ENCODE measurements at regions not wholly inside any gene's neighbourhood (a gene's known extent, or its start where the extent isn't known, plus 50 kb on each side); places are given as distances from the start of the nearest gene placed in this dataset.

DNA sequence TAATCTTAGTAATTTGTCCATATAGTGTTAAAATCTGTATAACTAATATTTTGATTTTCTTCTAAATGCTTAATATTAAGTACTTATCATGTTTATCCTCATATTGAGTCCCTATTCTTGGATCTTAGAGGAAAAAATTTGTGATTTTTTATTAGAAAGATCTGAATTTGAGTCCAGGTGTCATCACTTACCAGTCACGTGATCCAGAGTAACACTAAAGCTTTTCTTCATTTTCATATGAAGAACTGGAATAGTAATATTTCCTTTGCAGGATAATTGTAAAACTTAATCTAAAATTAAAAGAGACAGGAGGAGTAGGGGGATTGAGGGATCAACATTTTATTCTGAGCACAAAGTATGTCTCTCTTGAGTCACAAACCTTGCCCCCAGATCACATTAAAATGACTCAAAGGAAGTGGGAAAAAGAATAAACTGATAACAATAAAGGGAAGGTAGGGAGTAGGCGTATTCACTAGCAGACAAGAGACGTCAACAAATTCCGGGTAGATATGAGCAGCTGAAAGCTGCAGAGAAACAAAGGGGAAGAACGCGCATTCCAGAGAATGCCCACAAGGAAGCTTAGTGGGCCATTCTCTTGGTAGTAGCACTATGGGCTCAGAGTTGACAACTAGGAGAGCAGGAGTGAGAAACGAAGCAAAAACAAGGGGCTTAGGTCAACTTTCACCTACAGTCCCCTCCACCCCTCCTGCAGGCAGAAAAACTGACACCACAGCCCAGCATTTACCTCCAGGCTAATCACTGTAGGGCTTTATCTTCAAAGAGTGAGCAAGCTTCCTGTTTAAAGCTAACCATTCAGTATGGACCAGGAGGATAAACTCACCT, 123.1 kb downstream of the SPRY2 start:
- ATAC-seq (ENCODE audit: low FRiP score) (no peak), DNase-seq (ENCODE audit: low spot score) (no peak)
- TF ChIP-seq, protein P1, sequence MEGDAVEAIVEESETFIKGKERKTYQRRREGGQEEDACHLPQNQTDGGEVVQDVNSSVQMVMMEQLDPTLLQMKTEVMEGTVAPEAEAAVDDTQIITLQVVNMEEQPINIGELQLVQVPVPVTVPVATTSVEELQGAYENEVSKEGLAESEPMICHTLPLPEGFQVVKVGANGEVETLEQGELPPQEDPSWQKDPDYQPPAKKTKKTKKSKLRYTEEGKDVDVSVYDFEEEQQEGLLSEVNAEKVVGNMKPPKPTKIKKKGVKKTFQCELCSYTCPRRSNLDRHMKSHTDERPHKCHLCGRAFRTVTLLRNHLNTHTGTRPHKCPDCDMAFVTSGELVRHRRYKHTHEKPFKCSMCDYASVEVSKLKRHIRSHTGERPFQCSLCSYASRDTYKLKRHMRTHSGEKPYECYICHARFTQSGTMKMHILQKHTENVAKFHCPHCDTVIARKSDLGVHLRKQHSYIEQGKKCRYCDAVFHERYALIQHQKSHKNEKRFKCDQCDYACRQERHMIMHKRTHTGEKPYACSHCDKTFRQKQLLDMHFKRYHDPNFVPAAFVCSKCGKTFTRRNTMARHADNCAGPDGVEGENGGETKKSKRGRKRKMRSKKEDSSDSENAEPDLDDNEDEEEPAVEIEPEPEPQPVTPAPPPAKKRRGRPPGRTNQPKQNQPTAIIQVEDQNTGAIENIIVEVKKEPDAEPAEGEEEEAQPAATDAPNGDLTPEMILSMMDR (IDR thresholded peaks at IDR 0.05): no peak

DNA sequence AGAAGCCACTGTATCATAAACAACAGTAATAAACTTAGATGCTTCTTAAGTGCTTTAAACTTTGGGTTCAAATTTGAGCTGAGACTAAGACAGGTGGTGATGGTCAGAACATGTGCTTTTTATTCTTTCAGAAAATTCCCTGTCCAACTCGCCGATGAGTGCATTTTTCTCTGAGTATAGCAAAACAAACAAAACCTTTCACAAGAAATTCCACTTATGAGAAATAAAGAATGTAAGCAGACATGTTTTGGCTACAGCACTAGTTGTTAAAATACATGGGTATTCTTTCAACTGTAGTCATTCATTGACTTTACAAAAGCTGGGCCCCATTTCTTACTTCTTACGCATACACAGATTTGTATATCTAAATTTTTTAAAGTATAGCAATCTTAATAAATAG, 125.6 kb downstream of the SPRY2 start:
- TF ChIP-seq, protein P1 (IDR thresholded peaks at IDR 0.05): no peak
- ATAC-seq (ENCODE audit: low FRiP score): no peak
- DNase-seq (ENCODE audit: low spot score): no peak

DNA sequence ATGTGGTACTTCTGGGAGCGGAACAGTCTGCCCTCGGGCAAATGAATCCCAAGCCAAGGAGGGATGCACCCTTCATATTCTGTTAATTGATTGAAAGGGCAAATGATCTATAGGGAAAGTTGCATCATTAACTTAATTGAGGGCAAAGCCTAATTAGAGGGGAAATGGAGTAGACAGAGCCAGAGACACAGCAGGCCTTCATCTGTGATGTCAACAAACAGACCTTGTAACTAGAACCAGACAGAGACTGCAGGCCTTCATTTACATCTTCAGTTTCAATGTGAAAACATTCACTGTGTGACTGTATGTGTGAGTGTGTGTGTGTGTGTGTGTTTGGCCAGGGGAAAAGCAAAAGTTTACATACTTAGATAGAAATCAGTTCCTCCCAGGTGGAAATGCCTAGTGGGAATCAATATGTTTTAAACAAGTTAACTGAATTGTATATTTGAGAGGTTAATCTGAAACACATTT, 126.4 kb downstream of the SPRY2 start:
- no peak for ATAC-seq (ENCODE audit: low FRiP score)
- TF ChIP-seq, protein P1 (IDR thresholded peaks at IDR 0.05): no peak
- no peak for DNase-seq (ENCODE audit: low spot score)

DNA sequence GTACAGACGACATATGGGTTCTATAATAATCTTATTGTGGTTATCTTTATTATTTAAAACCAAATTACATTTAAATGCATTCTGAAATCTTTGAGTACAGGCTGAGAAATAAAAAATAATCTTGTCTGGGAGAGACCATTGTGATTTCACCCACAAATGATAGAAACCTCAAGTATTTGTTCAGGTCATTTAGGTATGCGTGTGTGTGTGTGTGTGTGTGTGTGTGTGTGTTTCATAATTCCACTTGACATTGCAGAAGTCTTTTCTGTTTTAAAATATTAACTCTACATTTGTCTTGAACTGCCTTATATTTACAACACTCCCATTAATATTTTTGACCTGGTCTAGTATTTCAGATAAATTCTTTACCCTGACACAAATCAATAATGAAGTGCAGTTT, 126.9 kb downstream of the SPRY2 start:
- ATAC-seq (ENCODE audit: low FRiP score) (no peak), DNase-seq (ENCODE audit: low spot score) (no peak)
- TF ChIP-seq, protein P1 (IDR thresholded peaks at IDR 0.05): no peak

DNA sequence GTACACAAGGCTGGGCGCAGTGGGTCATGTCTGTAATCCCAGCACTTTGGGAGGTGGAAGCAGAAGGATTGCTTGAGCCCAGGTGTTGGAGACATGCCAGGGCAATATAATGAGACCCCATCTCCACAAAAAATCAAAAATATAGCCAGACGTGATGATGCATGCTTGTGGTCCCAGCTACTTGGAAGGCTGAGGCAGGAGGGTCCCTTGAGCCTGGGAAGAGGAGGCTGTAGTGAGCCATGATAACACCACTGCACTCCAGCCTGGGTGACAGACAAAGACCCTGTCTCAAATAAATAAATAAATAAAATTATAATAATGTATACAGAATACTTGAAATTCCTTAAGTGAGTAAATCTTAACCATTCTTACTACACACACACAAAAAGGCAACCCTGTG, 127.7 kb downstream of the SPRY2 start:
- TF ChIP-seq, protein P1 (IDR thresholded peaks at IDR 0.05): no peak
- DNase-seq (ENCODE audit: low spot score) (no peak), ATAC-seq (ENCODE audit: low FRiP score) (no peak)

DNA sequence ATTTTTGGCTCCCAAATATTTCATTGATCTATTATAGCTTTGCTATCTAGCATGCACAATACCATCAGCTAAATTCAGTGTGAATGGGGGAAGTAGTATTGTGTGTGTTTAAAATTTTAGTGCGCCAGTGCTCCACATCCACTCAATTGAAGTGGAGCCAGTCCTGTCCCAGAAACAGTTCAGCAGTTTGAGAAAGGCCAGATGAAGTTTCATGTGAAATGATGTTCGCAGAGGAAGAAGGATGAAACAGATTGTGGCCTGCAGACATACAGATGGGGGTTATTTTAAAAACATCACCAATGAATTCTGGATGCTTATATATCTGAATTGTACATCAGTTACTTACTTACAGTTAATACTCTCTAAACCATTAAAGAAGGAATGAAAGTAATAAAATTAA, 129.4 kb downstream of the SPRY2 start:
- TF ChIP-seq, protein P1 (IDR thresholded peaks at IDR 0.05): no peak
- no peak for DNase-seq (ENCODE audit: low spot score)
- no peak for ATAC-seq (ENCODE audit: low FRiP score)

DNA sequence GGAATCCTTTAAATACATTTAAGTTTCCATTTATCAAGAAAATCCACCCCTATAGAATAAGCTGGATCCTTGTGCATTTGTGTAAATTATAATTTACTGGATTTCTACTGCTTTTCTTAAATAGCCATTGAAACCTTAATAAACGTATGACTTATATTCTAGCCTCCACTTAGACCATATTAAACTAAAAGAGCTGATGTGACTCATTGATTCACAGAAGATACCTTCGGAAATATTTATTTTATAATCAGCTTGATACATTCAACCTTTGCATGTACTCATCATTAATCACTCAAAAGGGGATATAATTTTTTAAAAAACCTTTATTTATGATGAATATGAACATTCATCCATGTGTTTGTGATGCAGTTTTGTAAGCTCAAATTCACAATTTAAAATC, 136.3 kb downstream of the SPRY2 start:
- TF ChIP-seq, protein P1 (IDR thresholded peaks at IDR 0.05): no peak
- no peak for DNase-seq (ENCODE audit: low spot score)
- no peak for ATAC-seq (ENCODE audit: low FRiP score)

All from omental fat pad (tissue), 3 donors.